ENCODE measurements at regions not wholly inside any gene's neighbourhood (a gene's known extent, or its start where the extent isn't known, plus 50 kb on each side); places are given as distances from the start of the nearest gene placed in this dataset.

DNA sequence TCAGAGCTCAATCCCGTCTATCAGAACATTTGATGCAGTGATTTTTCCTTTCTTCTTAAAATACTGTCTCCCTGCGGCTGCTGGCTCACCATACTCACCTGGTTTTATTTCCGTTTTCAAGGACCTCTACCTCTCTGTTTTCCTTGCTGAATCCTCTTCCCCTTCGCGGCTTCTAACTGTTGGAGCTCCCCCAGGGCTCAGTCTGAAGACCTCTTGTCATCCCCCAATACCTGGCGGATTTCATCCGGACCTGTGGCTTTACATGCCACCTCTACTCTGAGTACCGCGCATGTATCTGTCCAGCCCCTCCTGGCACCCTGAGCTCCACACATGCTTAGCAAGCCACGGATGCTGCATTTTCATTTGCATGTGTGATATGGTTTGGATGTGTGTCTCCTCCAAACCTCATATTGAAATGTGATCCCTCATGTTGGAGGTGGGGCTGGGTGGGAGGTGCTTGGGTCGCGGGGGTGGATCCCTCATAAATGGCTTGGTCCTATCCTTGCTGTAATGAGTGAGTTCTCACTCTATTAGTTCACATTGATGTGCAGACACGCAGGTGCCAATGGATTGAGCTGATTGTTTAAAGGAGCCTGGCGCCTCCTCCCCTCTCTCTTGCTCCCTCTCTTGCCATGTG, 106.2 kb upstream of the LSM14A start:
- no peak for DNase-seq (ENCODE audit: low spot score)
- TF ChIP-seq, protein P1, sequence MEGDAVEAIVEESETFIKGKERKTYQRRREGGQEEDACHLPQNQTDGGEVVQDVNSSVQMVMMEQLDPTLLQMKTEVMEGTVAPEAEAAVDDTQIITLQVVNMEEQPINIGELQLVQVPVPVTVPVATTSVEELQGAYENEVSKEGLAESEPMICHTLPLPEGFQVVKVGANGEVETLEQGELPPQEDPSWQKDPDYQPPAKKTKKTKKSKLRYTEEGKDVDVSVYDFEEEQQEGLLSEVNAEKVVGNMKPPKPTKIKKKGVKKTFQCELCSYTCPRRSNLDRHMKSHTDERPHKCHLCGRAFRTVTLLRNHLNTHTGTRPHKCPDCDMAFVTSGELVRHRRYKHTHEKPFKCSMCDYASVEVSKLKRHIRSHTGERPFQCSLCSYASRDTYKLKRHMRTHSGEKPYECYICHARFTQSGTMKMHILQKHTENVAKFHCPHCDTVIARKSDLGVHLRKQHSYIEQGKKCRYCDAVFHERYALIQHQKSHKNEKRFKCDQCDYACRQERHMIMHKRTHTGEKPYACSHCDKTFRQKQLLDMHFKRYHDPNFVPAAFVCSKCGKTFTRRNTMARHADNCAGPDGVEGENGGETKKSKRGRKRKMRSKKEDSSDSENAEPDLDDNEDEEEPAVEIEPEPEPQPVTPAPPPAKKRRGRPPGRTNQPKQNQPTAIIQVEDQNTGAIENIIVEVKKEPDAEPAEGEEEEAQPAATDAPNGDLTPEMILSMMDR (IDR thresholded peaks at IDR 0.05; ENCODE audit: extremely low read depth, missing control alignments), result no peak

DNA sequence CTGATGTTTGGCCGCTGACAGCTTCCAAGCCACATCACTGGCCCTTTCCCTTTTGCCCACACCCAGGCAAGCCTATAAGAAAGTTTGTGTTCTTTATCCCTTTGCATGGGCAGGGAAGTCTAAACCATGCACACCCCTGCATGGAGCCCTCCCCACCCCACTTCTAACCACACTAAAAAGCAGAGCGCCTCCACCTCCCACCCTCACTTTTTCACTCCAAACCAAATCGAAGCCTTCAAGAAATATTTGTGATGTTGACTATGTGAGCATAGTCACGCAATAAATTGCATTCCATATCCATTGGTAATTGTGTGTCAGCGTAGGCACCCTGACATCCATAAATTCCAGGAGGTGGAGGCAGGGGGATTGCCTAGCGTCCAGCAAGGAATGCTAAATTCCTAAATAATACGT, 104.4 kb upstream of the LSM14A start:
- DNase-seq (ENCODE audit: low spot score), result no peak
- TF ChIP-seq, protein P1 (IDR thresholded peaks at IDR 0.05; ENCODE audit: extremely low read depth, missing control alignments), result no peak

DNA sequence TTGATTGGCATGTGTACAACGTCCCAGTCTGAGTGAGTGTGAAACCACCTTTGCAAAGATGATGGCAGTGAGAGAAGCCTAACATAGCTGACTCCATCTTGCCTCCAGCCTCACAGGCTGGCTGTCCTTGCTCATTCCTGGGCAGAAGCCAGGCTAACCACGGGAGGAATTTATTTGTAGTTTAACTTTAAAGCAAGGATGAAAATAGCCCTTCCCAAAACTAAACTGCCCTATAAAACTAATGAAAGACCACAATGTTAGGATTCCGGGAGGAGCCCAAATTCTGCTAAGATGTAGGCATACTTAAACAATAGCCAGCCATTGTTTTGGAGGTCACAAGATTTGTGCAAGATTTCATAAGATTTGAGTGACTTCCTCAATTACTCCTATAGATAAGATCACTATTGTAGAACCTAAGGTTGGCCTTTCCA, 96.6 kb upstream of the LSM14A start:
- TF ChIP-seq, protein P1 (IDR thresholded peaks at IDR 0.05; ENCODE audit: extremely low read depth, missing control alignments), result no peak
- no peak for DNase-seq (ENCODE audit: low spot score)

DNA sequence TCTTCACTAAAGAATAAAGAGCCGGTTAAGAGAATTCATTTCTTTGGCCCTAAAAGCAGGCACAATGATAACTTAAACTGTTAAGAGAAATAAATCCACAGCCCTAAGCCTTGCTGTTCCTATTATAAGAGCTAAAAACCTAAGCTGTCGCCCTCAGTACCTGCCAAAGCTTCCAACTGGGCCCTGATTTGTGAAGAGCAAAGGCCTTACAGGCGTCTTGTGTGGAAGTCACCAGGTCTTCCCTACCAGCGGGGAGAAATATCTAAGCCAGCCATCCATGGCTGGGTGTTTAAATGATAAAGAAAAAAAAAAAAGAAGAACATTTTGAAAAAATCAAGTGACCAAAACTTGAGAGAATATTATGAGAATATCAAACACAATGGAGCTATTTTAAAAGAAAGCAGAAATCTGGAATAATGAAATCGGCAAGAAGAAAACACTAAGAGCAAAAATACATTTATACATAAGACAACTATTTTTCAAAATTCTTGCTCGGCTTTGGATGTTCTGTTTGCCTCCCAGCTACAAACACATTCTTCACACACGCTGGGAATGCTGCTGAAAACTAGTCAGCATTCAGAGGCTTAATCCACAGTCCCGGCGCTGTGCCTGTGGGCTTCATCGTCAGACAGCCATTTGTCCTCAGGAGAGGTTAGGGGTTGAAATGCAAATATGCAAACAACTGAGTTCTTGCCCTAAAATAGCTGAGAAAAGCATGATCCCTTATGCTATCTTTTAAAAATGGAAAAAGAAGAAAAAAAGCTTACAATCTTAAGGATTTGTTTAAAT, 89.8 kb upstream of the LSM14A start:
- TF ChIP-seq, protein P1 (IDR thresholded peaks at IDR 0.05; ENCODE audit: extremely low read depth, missing control alignments), result no peak
- DNase-seq (ENCODE audit: low spot score), result no peak

DNA sequence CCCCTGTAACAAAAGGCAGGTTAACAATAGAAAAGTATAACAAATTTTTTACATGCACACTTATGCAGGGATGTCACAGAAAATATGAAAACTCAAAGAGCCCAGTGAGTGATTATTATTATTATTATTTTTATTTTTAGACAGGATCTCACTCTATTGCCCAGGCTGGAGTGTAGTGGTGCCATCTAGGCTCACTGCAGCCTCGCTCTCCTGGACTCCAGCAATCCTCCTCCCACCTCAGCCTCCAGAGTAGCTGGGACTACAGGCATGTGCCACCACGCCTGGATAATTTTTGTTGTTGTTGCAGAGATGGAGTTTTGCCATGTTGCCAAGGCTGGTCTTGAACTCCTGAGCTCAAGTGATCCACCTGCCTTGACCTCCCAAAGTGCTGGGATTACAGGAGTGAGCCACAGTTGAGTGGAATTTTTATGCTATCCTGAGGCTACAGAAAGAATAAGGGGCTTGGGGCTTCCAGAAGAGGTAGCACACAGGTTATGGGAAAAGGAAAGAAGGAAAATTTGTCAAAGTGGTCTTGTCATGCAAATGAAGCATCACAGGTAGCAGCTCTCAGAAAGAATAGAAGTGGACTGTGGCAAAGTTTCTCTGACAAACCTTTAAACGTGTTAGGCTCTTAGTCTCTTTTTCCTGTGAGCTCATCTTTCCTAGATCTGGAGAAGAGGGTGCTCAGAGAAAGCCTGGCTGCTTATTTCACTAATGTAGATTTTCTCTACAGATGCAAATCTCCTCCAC, 87.7 kb upstream of the LSM14A start:
- TF ChIP-seq, protein P1 (IDR thresholded peaks at IDR 0.05; ENCODE audit: extremely low read depth, missing control alignments), result no peak
- no peak for DNase-seq (ENCODE audit: low spot score)

DNA sequence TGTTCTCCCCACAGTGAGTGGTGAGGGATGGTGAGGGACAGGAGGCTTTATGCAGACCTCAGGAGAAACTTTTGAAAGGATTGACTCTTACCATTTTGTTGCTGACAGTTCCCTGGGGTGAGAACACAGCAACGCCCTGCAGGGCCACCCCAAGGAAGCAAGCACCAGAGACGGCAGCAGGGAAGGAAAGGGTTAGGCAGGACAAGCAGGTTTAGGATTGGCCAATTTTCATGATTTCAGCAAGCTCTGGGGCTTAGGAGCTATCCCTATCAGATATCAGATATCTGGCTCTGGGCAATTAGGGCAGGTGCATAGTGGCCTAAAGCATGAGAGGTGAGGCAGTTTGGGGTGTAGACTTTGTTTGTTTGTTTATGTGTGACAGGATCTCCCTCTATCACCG, 87.0 kb upstream of the LSM14A start:
- TF ChIP-seq, protein P1 (IDR thresholded peaks at IDR 0.05; ENCODE audit: extremely low read depth, missing control alignments), result no peak
- no peak for DNase-seq (ENCODE audit: low spot score)

DNA sequence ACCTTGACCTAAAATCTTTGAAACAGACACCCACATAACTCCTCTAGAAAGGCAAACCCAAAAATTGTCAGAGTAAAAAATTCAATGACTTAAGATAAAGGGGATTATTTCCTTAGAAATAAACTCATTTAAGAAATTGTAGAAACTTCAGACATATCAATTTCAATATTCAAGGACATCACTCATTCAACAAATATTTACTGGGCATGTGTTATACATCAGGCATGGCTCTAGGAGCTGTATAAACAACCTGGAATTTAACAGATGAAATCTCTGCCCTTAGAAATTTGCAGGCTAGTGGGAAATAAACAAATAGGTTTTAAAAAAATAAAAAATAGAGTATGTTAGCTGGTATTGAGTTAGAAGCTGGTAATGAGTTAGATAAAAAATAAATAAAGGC, 84.0 kb upstream of the LSM14A start:
- TF ChIP-seq, protein P1 (IDR thresholded peaks at IDR 0.05; ENCODE audit: extremely low read depth, missing control alignments), result no peak
- no peak for DNase-seq (ENCODE audit: low spot score)
